H1 (cell line): ENCODE measurements at regions not wholly inside any gene's neighbourhood (a gene's known extent, or its start where the extent isn't known, plus 50 kb on each side); places are given as distances from the start of the nearest gene placed in this dataset.

Experiments used
- CTCF ChIA-PET: fragments of 300-600 bp; sonication (Branson Sonifier 250); formaldehyde crosslinking; loops from one replicate; lab custom pipeline; 2021; ENCODE audit not compliant: partially characterized antibody; lab: Charles Lee
- POLR2A ChIA-PET: fragments of 300-600 bp; sonication (Branson Sonifier 250); formaldehyde crosslinking; loops from one replicate; lab custom pipeline; 2021; ENCODE audit warnings: inconsistent platforms; ENCODE audit not compliant: partially characterized antibody; lab: Charles Lee
- DNase-seq, 2 experiments: peaks; one replicate each; pipeline versions ENCODE4 v3.0.0 to v3.0.0-alpha.2; 2010 to 2022; ENCODE audit warnings: low spot score in 2 of 2, low read depth in 1 of 2, mixed read lengths in 1 of 2
- FAIRE-seq: peaks from 2 replicates; lab custom pipeline; 2011; peaks lifted over from hg19 to GRCh38; lab: Jason Lieb, UNC
- H2AFZ ChIP-seq: 2 replicates; pipeline ENCODE4 v1.8.1; 2012; ENCODE audit warnings: low read length, inconsistent platforms
- H2AK5ac ChIP-seq: 2 replicates; pipeline ENCODE4 v1.6.1; 2013; ENCODE audit warnings: low read depth, low read length
- H2BK120ac ChIP-seq: replicated peaks from 2 replicates; pipeline ENCODE3; 2013; ENCODE audit warnings: low read depth, low read length, inconsistent platforms
- H2BK12ac ChIP-seq: 2 replicates; pipeline ENCODE4 v1.6.1; 2013; ENCODE audit warnings: low read depth, low read length
- H2BK15ac ChIP-seq: 2 replicates; pipeline ENCODE4 v1.6.1; 2013; ENCODE audit warnings: low read length
- H2BK20ac ChIP-seq: 2 replicates; pipeline ENCODE4 v1.6.1; 2013; ENCODE audit warnings: low read length
- H2BK5ac ChIP-seq: 2 replicates; pipeline ENCODE4 v1.6.1; 2013; ENCODE audit warnings: low read depth, low read length
- H3K14ac ChIP-seq: 2 replicates; pipeline ENCODE4 v1.6.1; 2013; ENCODE audit warnings: inconsistent platforms; ENCODE audit not compliant: insufficient read length
- H3K18ac ChIP-seq: 2 replicates; pipeline ENCODE4 v1.6.1; 2013; ENCODE audit warnings: low read length; ENCODE audit errors: extremely low read depth
- H3K23ac ChIP-seq: 2 replicates; pipeline ENCODE4 v1.6.1; 2013; ENCODE audit warnings: inconsistent platforms; ENCODE audit not compliant: insufficient read length
- H3K23me2 ChIP-seq: 2 replicates; pipeline ENCODE4 v1.6.1; 2013; ENCODE audit warnings: low read depth, low read length
- H3K27ac ChIP-seq: 2 replicates; pipeline ENCODE4 v1.6.1; 2011; ENCODE audit warnings: low read depth, low read length, inconsistent platforms
- H3K27me3 ChIP-seq, 4 experiments: replicated peaks in 1 of 4; 1 replicate in 1 of 4; 2 replicates in 3 of 4; pipeline versions ENCODE4 v1.6.1 to v1.8.1; 2011 to 2013; ENCODE audit warnings: low read length in 3 of 4, mild to moderate bottlenecking in 3 of 4, inconsistent platforms in 2 of 4, mixed read lengths in 2 of 4, moderate library complexity in 1 of 4; ENCODE audit not compliant: control insufficient read depth in 3 of 4, insufficient read depth in 3 of 4; ENCODE audit errors: extremely low read depth in 1 of 4
- H3K36me3 ChIP-seq, 4 experiments: 2 replicates each; pipeline versions ENCODE4 v1.6.1 to v1.8.1; 2011 to 2013; ENCODE audit warnings: mild to moderate bottlenecking in 4 of 4, low read length in 3 of 4, moderate library complexity in 2 of 4, control low read depth in 1 of 4, inconsistent platforms in 1 of 4; ENCODE audit not compliant: insufficient read depth in 4 of 4, control insufficient read depth in 2 of 4
- H3K4ac ChIP-seq: replicated peaks from 2 replicates; pipeline ENCODE3; 2013; ENCODE audit warnings: low read length, low read depth, mixed read lengths, inconsistent platforms; ENCODE audit not compliant: insufficient read length
- H3K4me1 ChIP-seq, 4 experiments: replicated peaks in 1 of 4; 1 replicate in 1 of 4; 2 replicates in 3 of 4; pipeline versions ENCODE4 v1.6.1 to v1.8.1; 2011 to 2013; ENCODE audit warnings: low read length in 3 of 4, inconsistent platforms in 2 of 4, mixed read lengths in 1 of 4; ENCODE audit not compliant: insufficient read depth in 4 of 4, control insufficient read depth in 3 of 4
- H3K4me2 ChIP-seq, 2 experiments: 2 replicates each; pipeline versions ENCODE4 v1.6.1 to v1.8.1; 2011 to 2013; ENCODE audit warnings: low read depth in 2 of 2, low read length in 2 of 2, control low read depth in 1 of 2, inconsistent platforms in 1 of 2, mild to moderate bottlenecking in 1 of 2; ENCODE audit not compliant: insufficient read depth in 1 of 2
- H3K4me3 ChIP-seq, 4 experiments: fragments of 200-600, 300-600 bp in 1 of 4; sonication (generic), shearing (Covaris generic), sonication (Bioruptor Twin) in 1 of 4; 2 replicates each; pipeline versions ENCODE4 v1.5.1 to v1.8.1; 2011 to 2016; ENCODE audit warnings: low read length in 4 of 4, low read depth in 3 of 4, control low read depth in 2 of 4, inconsistent platforms in 2 of 4, mild to moderate bottlenecking in 2 of 4, mixed read lengths in 1 of 4, moderate library complexity in 1 of 4; ENCODE audit not compliant: insufficient read depth in 2 of 4; ENCODE audit errors: extremely low read depth in 1 of 4
- H3K56ac ChIP-seq: replicated peaks from 2 replicates; pipeline ENCODE3; 2013; ENCODE audit warnings: low read depth, mild to moderate bottlenecking, mixed read lengths, low read length, inconsistent platforms; ENCODE audit not compliant: insufficient read length
- H3K79me1 ChIP-seq: 2 replicates; pipeline ENCODE4 v1.6.1; 2013; ENCODE audit warnings: low read depth, low read length, control low read depth
- H3K79me2 ChIP-seq, 2 experiments: 2 replicates each; pipeline versions ENCODE4 v1.6.1 to v1.8.1; 2012 to 2013; ENCODE audit warnings: low read length in 2 of 2, mild to moderate bottlenecking in 2 of 2, inconsistent platforms in 1 of 2; ENCODE audit not compliant: insufficient read depth in 2 of 2, control insufficient read depth in 1 of 2
- H3K9ac ChIP-seq, 4 experiments: replicated peaks in 1 of 4; 1 replicate in 1 of 4; 2 replicates in 3 of 4; pipeline versions ENCODE4 v1.6.1 to v1.8.1; 2011 to 2013; ENCODE audit warnings: low read depth in 3 of 4, low read length in 3 of 4, control low read depth in 2 of 4, mild to moderate bottlenecking in 2 of 4, moderate library complexity in 2 of 4, inconsistent platforms in 1 of 4; ENCODE audit errors: extremely low read depth in 1 of 4
- H3K9me3 ChIP-seq, 2 experiments: 2 replicates each; pipeline versions ENCODE4 v1.6.1 to v1.8.1; 2012 to 2013; ENCODE audit warnings: mild to moderate bottlenecking in 2 of 2, moderate library complexity in 2 of 2, control low read depth in 1 of 2, inconsistent platforms in 1 of 2, low read depth in 1 of 2, low read length in 1 of 2, mixed read lengths in 1 of 2; ENCODE audit not compliant: insufficient read depth in 2 of 2
- H4K20me1 ChIP-seq, 2 experiments: replicated peaks in 1 of 2; 2 replicates each; pipeline versions ENCODE3 to v1.8.1; 2011 to 2013; ENCODE audit warnings: inconsistent platforms in 2 of 2, low read length in 2 of 2, mild to moderate bottlenecking in 1 of 2; ENCODE audit not compliant: insufficient read depth in 2 of 2, control insufficient read depth in 1 of 2
- H4K5ac ChIP-seq: 2 replicates; pipeline ENCODE4 v1.6.1; 2013; ENCODE audit warnings: low read length, low read depth, mixed read lengths, inconsistent platforms; ENCODE audit not compliant: insufficient read length
- H4K8ac ChIP-seq: 2 replicates; pipeline ENCODE4 v1.8.0; 2013; ENCODE audit warnings: mild to moderate bottlenecking, moderate library complexity, low read length, inconsistent platforms; ENCODE audit not compliant: insufficient read depth; ENCODE audit errors: extremely low read depth
- H4K91ac ChIP-seq: replicated peaks from 2 replicates; pipeline ENCODE3; 2013; ENCODE audit warnings: low read length, mixed read lengths, inconsistent platforms; ENCODE audit not compliant: insufficient read length
- ASH2L ChIP-seq: fragments of 200-600, 300-600 bp; sonication (generic); IDR thresholded peaks from one replicate; pipeline ENCODE4 v1.7.1; 2017; ENCODE audit warnings: low read length
- BCL11A ChIP-seq, 2 experiments: IDR thresholded peaks; one replicate each; pipeline ENCODE4 v1.6.1; 2011; ENCODE audit warnings: low read depth in 2 of 2, low read length in 2 of 2, mild to moderate bottlenecking in 2 of 2
- CHD2 ChIP-seq: IDR thresholded peaks from 2 replicates; pipeline ENCODE4 v1.6.1; 2012; ENCODE audit warnings: low read length, improper control_type of control experiment
- CREB1 ChIP-seq: IDR thresholded peaks from 2 replicates; pipeline ENCODE4 v1.6.1; 2012; ENCODE audit warnings: inconsistent platforms
- EP300 ChIP-seq, 2 experiments: IDR thresholded peaks; 1 replicate in 1 of 2; 2 replicates in 1 of 2; pipeline ENCODE4 v1.6.1; 2011 to 2012; ENCODE audit warnings: low read depth in 2 of 2, low read length in 2 of 2, mild to moderate bottlenecking in 2 of 2, borderline replicate concordance in 1 of 2, inconsistent platforms in 1 of 2, moderate library complexity in 1 of 2
- EZH2 ChIP-seq: fragments of 200-600 bp; sonication (generic); IDR thresholded peaks from 2 replicates; pipeline ENCODE4 v1.7.1; 2012; ENCODE audit warnings: low read depth, mild to moderate bottlenecking, moderate library complexity, low read length, inconsistent platforms; ENCODE audit not compliant: severe bottlenecking
- KDM5A ChIP-seq: fragments of 200-600 bp; IDR thresholded peaks from 2 replicates; pipeline ENCODE4 v1.7.1; 2012; ENCODE audit warnings: mild to moderate bottlenecking, low read length, inconsistent platforms, mixed read lengths
- RBBP5 ChIP-seq: IDR thresholded peaks from 2 replicates; pipeline ENCODE4 v1.7.1; 2012; ENCODE audit warnings: low read depth, mild to moderate bottlenecking, inconsistent platforms, low read length, moderate library complexity, borderline replicate concordance
- RNF2 ChIP-seq: fragments of 200-900, 300-1000 bp; sonication (generic); IDR thresholded peaks from 2 replicates; pipeline ENCODE4 v1.7.1; 2016; ENCODE audit warnings: borderline replicate concordance, low read depth, mild to moderate bottlenecking, antibody characterized with exemption, low read length; ENCODE audit not compliant: poor library complexity, severe bottlenecking; ENCODE audit errors: missing control alignments
- SP4 ChIP-seq: IDR thresholded peaks from 2 replicates; pipeline ENCODE4 v1.6.1; 2012; ENCODE audit warnings: low read length, inconsistent platforms
- SRF ChIP-seq: IDR thresholded peaks from 2 replicates; pipeline ENCODE4 v1.6.1; 2011; ENCODE audit warnings: mild to moderate bottlenecking, low read depth, low read length, moderate library complexity
- SUZ12 ChIP-seq: fragments of 200-600 bp; sonication (generic); IDR thresholded peaks from 2 replicates; pipeline ENCODE4 v1.6.1; 2012; ENCODE audit warnings: mild to moderate bottlenecking, inconsistent platforms, low read length, moderate library complexity, mixed read lengths
- WGBS, 2 experiments: shearing (Covaris generic) in 1 of 2; methylation state at CpG; one replicate each; pipeline versions ENCODE4 v1.1.6 to v1.1.7; 2013 to 2015; ENCODE audit warnings: low lambda C conversion rate in 2 of 2, mixed read lengths in 2 of 2, inconsistent platforms in 1 of 2, low coverage in 1 of 2, missing lambda C conversion rate in 1 of 2; ENCODE audit not compliant: insufficient replicate concordance in 2 of 2, insufficient coverage in 1 of 2, insufficient read length in 1 of 2; ENCODE audit errors: extremely low coverage in 1 of 2, missing lambda C conversion rate in 1 of 2; 5-methylcytosine and 5-hydroxymethylcytosine counted together
- TF ChIP-seq, protein P1 (sequence below): IDR thresholded peaks from 2 replicates; pipeline ENCODE4 v1.6.1; 2012; ENCODE audit warnings: inconsistent platforms
- TF ChIP-seq, protein P2 (sequence below): IDR thresholded peaks from 2 replicates; pipeline ENCODE4 v1.6.1; 2011; ENCODE audit warnings: low read depth, mild to moderate bottlenecking, low read length; ENCODE audit not compliant: insufficient read depth

DNA sequence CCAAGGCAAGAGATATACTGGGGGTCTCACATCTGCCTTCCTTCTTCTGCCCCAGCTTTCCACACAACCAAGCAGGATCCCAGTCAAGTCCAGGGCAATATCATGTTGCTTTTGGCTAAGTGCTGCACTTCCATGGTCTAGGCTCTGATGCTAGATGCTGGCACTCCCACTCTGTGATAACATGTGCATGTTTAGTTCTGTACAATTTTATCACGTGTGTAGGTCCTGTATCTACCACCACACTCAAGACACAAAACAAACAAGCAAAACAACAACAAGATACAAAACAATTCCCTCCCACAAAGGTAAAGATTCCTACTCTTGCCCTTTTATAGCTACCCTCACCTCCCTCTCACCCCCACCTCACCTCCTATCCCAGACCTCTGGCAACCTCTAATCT lies 105.6 kb upstream of the HABP2 start:
- Histone ChIP-seq H4K5ac (no peak overlapping the region), H3K27me3 (no peaks in the 10 kb centered on the region), H2BK5ac (no peak overlapping the region), H2BK15ac (no peak overlapping the region), H3K4me2 (no peak overlapping the region), H3K79me2 (no peaks in the 10 kb centered on the region), H4K91ac (no peak overlapping the region), H3K36me3 (no peaks in the 10 kb centered on the region), H3K79me1 (no peaks in the 10 kb centered on the region), H2BK120ac (no peak overlapping the region), H3K4ac (no peak overlapping the region), H3K18ac (no peak overlapping the region), H2AFZ (no peak overlapping the region), H3K56ac (no peak overlapping the region), H3K27ac (no peak overlapping the region), H3K4me3 (no peak overlapping the region), H3K4me1 (0 out of 7 replicates have a peak, but pooled peaks cover 0 to 3% (median 0%) of the 10 kb centered on the region in 4 experiments), H2AK5ac (no peak overlapping the region), H3K14ac (no peak overlapping the region), H4K20me1 (no peaks in the 10 kb centered on the region), H3K23ac (no peak overlapping the region), H3K9me3 (no peaks in the 10 kb centered on the region), H3K23me2 (no peaks in the 10 kb centered on the region), H4K8ac (no peak overlapping the region), H2BK12ac (no peak overlapping the region), H3K9ac (no peak overlapping the region), H2BK20ac (no peak overlapping the region)
- FAIRE-seq (no peak), DNase-seq (no peak)
- 80% methylated on average over 1 of the region's 1 CpG; no CpG with 5 or more reads in 1 of the 2 experiments for WGBS, 2 experiments
- CTCF ChIA-PET: interaction anchor here (1.0 to 9.0 kb wide), 3 partner anchors 6 to 62 kb away, joined by 4 to 82 read pairs (median 4); no protein-coding TSS in a partner anchor
- POLR2A ChIA-PET: no interaction called here
- TF ChIP-seq ASH2L: no peak
- no peak for TF ChIP-seq SP4
- TF ChIP-seq EP300 (IDR thresholded peaks at IDR 0.05; ENCODE audit: borderline replicate concordance in 1 of 2, low read depth in 2 of 2, low read length in 2 of 2): no peak
- TF ChIP-seq KDM5A: no peak
- no peak for TF ChIP-seq CREB1
- TF ChIP-seq, protein P1, sequence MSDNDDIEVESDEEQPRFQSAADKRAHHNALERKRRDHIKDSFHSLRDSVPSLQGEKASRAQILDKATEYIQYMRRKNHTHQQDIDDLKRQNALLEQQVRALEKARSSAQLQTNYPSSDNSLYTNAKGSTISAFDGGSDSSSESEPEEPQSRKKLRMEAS: no peak
- no peak for TF ChIP-seq RNF2
- no peak for TF ChIP-seq BCL11A (IDR thresholded peaks at IDR 0.05; ENCODE audit: low read depth in 2 of 2, low read length in 2 of 2)
- no peak for TF ChIP-seq CHD2
- no peak for TF ChIP-seq SUZ12
- TF ChIP-seq RBBP5: no peak
- no peak for TF ChIP-seq SRF
- TF ChIP-seq EZH2: no peak
- TF ChIP-seq, protein P2, sequence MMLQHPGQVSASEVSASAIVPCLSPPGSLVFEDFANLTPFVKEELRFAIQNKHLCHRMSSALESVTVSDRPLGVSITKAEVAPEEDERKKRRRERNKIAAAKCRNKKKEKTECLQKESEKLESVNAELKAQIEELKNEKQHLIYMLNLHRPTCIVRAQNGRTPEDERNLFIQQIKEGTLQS: no peak
